ENCODE measurements at regions not wholly inside any gene's neighbourhood (a gene's known extent, or its start where the extent isn't known, plus 50 kb on each side); places are given as distances from the start of the nearest gene placed in this dataset.

DNA sequence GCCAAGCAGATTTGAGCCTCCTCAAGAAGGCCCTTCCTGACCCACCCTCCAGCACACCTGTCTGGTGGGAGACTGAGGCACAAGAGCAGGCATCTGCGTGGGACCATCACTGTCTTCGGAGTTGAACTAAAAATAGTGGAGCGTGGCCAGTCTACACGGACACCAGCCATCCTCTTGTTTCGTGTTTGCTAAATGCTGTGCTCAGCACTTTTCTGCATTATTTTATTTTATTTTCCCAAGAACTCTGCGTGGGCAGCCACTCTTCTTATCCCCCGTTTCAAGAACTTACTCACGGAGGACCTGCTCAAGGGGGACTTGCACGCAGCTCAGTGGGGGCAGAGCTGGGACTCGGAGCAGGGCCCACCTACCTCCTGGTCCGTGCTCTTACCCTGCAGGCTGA, 60.8 kb downstream of the SOCS3 start:
- TF ChIP-seq, protein P1, sequence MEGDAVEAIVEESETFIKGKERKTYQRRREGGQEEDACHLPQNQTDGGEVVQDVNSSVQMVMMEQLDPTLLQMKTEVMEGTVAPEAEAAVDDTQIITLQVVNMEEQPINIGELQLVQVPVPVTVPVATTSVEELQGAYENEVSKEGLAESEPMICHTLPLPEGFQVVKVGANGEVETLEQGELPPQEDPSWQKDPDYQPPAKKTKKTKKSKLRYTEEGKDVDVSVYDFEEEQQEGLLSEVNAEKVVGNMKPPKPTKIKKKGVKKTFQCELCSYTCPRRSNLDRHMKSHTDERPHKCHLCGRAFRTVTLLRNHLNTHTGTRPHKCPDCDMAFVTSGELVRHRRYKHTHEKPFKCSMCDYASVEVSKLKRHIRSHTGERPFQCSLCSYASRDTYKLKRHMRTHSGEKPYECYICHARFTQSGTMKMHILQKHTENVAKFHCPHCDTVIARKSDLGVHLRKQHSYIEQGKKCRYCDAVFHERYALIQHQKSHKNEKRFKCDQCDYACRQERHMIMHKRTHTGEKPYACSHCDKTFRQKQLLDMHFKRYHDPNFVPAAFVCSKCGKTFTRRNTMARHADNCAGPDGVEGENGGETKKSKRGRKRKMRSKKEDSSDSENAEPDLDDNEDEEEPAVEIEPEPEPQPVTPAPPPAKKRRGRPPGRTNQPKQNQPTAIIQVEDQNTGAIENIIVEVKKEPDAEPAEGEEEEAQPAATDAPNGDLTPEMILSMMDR (conservative IDR thresholded peaks at IDR 0.05; ENCODE audit: low read depth, low read length) = no peak
- TF ChIP-seq SMC3 (IDR thresholded peaks at IDR 0.05; ENCODE audit: low read depth, low read length) (no peak), POLR2A (IDR thresholded peaks at IDR 0.05; ENCODE audit: low read depth, low read length) (no peak), MXI1 (IDR thresholded peaks at IDR 0.05; ENCODE audit: borderline replicate concordance, low read depth, low read length) (no peak), RCOR1 (IDR thresholded peaks at IDR 0.05; ENCODE audit: insufficient replicate concordance, low read length) (no peak), RFX5 (IDR thresholded peaks at IDR 0.05; ENCODE audit: low read depth, low read length) (no peak), MAZ (IDR thresholded peaks at IDR 0.05; ENCODE audit: borderline replicate concordance, low read depth, low read length) (no peak), BHLHE40 (IDR thresholded peaks at IDR 0.05; ENCODE audit: low read depth, low read length) (no peak), NFE2L2 (IDR thresholded peaks at IDR 0.05; ENCODE audit: low read depth, low read length) (no peak), MAFK (IDR thresholded peaks at IDR 0.05; ENCODE audit: low read depth, low read length) (peak; percentile 97), CHD1 (IDR thresholded peaks at IDR 0.05; ENCODE audit: low read depth, low read length) (no peak), FOS (IDR thresholded peaks at IDR 0.05; ENCODE audit: low read depth, low read length) (no peak)
- TF ChIP-seq, protein P2, sequence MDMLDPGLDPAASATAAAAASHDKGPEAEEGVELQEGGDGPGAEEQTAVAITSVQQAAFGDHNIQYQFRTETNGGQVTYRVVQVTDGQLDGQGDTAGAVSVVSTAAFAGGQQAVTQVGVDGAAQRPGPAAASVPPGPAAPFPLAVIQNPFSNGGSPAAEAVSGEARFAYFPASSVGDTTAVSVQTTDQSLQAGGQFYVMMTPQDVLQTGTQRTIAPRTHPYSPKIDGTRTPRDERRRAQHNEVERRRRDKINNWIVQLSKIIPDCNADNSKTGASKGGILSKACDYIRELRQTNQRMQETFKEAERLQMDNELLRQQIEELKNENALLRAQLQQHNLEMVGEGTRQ (IDR thresholded peaks at IDR 0.05; ENCODE audit: low read depth, low read length) = no peak
- TF ChIP-seq, protein P3, sequence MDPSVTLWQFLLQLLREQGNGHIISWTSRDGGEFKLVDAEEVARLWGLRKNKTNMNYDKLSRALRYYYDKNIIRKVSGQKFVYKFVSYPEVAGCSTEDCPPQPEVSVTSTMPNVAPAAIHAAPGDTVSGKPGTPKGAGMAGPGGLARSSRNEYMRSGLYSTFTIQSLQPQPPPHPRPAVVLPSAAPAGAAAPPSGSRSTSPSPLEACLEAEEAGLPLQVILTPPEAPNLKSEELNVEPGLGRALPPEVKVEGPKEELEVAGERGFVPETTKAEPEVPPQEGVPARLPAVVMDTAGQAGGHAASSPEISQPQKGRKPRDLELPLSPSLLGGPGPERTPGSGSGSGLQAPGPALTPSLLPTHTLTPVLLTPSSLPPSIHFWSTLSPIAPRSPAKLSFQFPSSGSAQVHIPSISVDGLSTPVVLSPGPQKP (IDR thresholded peaks at IDR 0.05; ENCODE audit: borderline replicate concordance, low read depth, low read length) = no peak

All from IMR-90 (cell line).